ENCODE measurements at regions not wholly inside any gene's neighbourhood (a gene's known extent, or its start where the extent isn't known, plus 50 kb on each side); places are given as distances from the start of the nearest gene placed in this dataset.
"Not testable (repeated sequence)": the region's sequence is repeated elsewhere in the genome, so short reads cannot be mapped to it uniquely, and the experiment has no call there.

GRCh38 chr3:145649368-145649887 is 511.6 kb downstream of the PLOD2 start:
- DNase-seq, result no peak

DNA sequence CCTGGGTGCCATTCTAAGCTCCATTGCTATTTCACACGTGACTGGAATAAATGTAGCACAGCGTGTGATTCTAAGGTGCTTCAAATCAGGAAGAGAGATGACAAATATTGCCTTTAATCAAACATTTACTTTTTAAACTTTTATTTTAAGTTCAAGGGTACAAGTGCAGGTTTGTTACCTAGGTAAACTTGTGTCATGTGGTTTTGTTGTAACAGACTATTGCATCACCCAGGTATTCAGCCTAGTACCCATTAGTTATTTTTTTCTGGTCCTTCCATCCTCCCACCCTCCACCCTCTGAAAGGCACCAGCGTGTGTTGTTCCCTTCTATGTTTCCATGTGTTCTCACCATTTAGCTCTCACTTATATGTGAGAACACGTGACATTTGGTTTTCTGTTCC is 510.8 kb downstream of the PLOD2 start:
- DNase-seq, result no peak

DNA sequence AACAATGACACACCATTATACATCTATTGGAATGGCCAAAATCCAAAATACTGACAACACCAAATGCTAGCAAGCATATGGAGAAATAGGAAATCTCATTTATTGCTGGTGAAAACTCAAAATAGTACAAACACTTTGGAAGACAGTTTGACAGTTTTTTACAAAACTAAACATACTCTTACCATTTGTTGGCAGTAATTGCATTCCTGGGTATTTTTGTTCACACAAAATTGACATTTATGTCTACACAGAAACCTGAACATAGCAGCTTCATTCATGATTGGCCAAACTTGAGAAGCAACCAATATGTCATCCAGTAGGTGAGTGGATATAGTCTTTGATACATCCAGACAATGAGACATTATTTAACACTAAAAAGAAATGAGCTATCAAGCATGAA is 489.9 kb downstream of the PLOD2 start:
- DNase-seq, result no peak

DNA sequence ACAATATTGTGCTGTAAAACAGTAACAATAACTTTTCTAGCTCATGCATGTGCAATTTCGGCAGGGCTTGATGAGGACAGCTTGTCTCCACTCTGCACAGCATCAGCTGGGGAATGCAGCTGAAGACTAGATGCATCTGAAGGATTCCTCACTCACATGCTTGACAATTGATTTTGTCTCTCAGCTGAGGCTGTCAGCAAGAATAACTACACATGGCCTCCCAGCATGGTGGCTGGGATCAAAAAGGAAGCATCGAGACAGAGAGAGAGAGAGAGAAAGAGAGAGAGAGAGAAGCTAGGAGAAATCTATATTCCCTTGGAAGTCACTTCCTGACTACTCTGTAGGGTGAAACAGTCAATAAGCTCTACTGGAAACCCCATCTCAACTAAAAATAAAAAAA is 487.1 kb downstream of the PLOD2 start:
- no peak for DNase-seq

DNA sequence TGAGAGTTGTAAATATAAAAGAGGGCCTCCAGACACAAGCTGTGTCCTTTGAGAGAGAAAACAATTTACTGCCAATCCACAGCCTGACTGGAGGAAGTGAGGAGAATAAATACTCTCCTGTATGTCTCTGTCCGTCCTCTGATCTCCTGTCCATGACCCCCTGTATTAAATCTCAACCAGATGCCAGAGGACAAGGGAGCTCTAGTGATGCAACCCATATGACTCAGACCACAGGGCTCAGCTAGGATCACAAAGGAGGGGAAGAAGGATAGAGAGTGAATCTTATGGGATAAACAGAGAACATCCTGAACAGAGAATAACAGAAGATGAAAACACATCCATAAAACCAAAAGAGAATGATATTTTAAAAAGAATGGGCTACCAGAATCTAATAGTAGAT is 482.6 kb downstream of the PLOD2 start:
- no peak for DNase-seq

- no peak for DNase-seq
These were observed 479.8 kb downstream of the PLOD2 start for GRCh38 chr3:145681181-145681580.

DNA sequence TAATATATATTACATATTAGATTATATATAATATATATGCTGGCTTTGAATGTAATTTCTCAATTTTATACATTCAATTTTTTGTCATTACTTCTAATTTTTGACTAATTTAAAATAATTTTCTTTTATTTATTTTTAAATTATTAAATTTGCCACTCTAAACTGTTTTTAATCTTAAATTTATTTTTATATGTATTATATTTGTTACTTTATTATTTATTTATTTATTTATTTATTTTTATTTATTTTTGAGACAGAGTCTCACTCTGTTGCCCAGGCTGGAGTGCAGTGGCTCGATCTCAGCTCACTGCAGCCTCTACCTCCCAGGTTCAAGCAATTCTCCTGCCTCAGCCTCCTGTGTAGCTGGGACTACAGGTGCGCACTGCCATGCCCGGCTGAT is 473.0 kb downstream of the PLOD2 start:
- DNase-seq, result not testable (repeated sequence)

GRCh38 chr3:145692751-145693150 is 468.2 kb downstream of the PLOD2 start:
- no peak for DNase-seq

GRCh38 chr3:145696011-145696410 is 465.0 kb downstream of the PLOD2 start:
- no peak for DNase-seq

- peak; percentile 42 for DNase-seq
These were observed 462.7 kb downstream of the PLOD2 start for GRCh38 chr3:145698250-145698649.

- DNase-seq, result no peak
These were observed 462.2 kb downstream of the PLOD2 start for GRCh38 chr3:145698749-145699148.

DNA sequence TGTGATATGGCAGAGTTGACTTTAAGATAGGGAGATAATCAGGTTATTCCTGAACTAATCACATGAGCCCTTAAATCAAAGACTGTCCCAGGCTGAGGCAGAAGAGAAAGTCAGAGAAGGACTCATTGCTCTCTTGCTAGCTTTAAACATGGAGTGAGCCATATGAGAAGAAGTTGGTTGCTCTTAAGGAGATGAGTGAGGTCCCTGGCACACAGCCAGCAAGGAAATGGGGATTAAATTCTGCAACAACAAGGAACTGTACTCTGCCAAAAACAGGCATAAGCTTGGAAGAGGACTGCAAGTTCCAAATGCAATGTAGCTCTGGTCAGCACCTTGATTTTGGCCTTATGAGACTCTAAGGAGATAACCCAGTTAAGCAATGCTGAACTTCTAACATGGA is 457.0 kb downstream of the PLOD2 start:
- no peak for DNase-seq

- DNase-seq, result not testable (repeated sequence)
These were observed 451.2 kb downstream of the PLOD2 start for GRCh38 chr3:145709779-145710178.

GRCh38 chr3:145716519-145716918 is 444.5 kb downstream of the PLOD2 start:
- no peak for DNase-seq

DNA sequence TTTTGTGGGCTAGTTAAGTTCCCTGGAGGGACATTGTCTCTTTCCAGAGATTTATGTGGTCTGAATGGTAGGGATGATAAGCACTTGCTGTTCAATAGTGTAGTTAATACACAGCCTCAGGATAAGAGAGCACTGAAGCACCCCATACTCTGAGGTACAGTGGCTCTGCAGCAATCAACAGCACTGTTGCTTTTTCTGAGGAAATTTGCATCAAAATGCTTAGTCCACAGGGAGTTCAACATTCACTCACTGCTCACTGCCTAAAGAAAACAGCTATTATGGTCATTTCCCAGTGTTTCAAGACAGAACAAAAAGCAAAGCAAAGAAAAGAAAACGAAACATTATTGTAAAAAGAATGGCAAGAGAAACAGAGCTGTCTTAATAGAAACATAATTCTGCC is 441.9 kb downstream of the PLOD2 start:
- DNase-seq, result no peak

- no peak for DNase-seq
These were observed 439.6 kb downstream of the PLOD2 start for GRCh38 chr3:145721273-145721805.

DNA sequence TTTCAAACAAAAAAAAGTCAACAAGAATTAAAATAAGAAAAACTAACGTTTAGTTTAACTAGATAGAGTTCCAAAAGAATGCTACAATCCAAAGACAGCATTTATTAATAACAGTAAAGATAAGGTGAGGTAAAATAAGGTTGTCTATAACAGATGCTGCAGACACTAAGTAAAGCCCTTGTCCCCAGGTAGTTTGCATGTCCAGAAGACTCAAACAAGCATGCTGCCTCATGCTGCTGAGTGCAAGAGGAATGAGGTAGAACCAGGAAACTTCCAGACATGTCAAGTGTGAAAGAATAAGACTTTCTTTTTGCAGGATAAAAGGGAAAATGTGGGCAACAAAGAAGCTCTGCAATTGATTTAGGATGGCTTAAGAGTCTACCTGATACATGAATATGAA is 439.2 kb downstream of the PLOD2 start:
- no peak for DNase-seq

DNA sequence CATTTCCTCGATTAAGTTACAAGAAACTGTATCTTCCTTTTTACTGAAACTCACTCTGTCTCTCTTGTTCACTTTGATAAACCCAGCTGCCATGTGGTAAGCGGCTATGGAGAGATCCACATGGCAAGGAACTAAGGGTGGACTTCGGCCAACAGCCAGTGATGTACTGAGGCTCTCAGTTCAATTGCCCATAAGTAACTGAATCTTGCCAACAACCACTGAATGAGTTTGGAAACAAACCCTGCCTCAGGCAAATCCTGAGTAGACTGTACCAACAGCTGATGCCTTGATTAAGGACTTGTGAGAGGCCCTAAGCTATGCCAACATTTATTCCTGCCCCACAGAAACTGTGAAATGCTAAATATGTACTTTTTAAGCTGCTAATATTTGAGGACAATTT is 433.5 kb downstream of the PLOD2 start:
- DNase-seq, result no peak

DNA sequence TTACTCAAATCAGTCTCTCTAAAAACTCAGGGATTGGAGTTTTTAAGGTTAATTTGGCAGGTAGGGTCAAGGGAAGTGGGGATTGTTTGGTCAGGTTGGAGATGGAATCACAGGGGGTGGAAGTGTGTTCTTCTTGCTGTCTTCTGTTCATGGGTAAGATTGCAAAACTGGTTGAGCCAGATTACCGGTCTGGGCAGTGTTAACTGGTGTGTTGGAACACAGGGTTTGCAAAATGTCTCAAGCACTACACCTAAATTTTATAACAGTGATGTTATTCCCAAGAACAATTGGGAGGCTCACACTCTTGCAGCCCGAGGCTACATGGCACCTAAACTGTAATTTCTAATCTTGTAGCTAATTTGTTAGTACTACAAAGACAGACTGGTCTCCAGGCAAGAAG is 425.4 kb downstream of the PLOD2 start:
- no peak for DNase-seq

GRCh38 chr3:145737952-145738351 is 423.0 kb downstream of the PLOD2 start:
- no peak for DNase-seq

GRCh38 chr3:145739926-145740325 is 421.1 kb downstream of the PLOD2 start:
- DNase-seq, result no peak

DNA sequence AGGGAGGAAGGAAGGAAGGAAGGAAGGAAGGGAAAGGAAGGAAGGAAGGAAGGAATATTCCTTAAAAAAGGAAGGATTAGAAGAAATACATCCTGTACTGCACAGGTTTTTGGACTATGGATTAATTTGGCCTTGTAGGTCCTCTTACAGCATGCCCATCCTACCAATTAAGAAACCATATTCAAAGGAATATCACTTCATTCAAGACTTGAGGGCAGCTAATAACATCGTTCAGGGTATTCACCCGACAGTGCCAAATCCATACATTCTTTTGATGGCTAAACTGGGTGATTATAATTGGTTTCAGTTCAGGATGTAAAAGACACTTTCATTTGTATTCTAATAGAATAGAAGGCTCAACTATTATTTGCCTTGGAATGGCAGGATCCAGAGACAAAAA is 410.3 kb downstream of the PLOD2 start:
- no peak for DNase-seq

GRCh38 chr3:145752576-145752975 is 408.4 kb downstream of the PLOD2 start:
- DNase-seq, result no peak

DNA sequence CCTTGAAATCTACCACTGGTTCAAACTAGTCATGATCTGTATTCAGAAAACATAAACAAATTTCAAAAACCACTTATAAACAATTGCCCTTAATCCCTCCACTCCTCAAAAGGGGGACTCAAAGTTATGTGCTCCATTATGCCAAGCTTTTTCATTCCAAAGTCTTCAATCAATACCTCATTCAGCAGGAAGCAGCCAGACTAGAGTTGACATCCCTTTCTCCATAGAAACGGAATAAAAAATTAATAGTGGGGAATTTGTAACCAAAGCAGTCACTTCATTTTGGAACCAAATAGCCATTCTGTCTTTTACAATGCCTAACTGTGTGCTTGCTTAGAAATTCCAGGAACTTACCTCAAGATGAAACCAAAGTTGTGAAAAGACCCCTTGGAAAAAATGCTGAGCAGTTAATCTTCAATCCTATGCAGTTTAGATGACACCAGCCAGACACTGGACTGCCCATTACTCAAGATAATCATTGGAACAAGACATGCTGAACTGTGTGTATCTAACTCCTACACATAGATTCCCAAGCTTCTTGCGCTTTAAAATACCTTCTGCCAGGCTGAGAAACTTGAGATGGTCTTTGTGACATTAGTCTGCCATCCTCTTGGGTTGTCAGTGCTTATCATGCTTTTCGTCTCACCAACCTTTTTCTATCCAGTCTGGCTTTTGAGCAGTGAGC is 406.2 kb downstream of the PLOD2 start:
- no peak for DNase-seq

DNA sequence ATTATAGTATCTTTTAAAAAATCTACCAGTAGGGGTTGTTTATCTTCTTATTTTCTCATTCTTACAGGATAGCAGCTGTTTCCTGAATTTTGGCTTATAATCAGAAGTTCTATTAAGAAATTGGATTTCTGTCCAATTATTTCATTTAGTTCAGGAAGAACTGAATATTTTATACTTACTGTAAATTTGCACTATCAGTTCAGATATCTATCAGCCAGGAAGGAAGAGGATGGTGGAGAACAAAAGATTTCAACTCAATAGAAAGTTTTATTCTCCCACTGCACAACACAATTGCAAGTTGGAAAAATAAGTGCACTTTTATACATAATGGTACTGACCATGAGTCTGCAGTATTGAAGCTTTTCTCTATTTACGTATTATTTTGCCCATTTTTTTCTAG is 400.9 kb downstream of the PLOD2 start:
- DNase-seq, result no peak

Measured in SIG-M5 (cell line).